Tibial nerve (tissue), 4 donors: ENCODE measurements at regions not wholly inside any gene's neighbourhood (a gene's known extent, or its start where the extent isn't known, plus 50 kb on each side); places are given as distances from the start of the nearest gene placed in this dataset.

ENCODE experiments used
- DNase-seq, 2 donors: peaks; one replicate each; pipeline ENCODE4 v3.0.0-alpha.2; 2019; ENCODE audit warnings: low spot score in 2 of 2
- H3K27ac ChIP-seq, 4 donors: fragments of 200-600 bp; sonication (generic) in 3 of 4; one replicate each; pipeline ENCODE4 v1.5.1; 2017 to 2019; ENCODE audit warnings: mild to moderate bottlenecking in 1 of 4
- H3K27me3 ChIP-seq, 2 donors: fragments of 200-600 bp; sonication (generic) in 1 of 2; one replicate each; pipeline versions ENCODE4 v1.5.1 to v1.6.0; 2017 to 2019
- H3K36me3 ChIP-seq, 3 donors: fragments of 200-600 bp; sonication (generic); one replicate each; pipeline ENCODE4 v1.5.1; 2018 to 2019
- H3K4me1 ChIP-seq, 4 donors: fragments of 200-600 bp; sonication (generic) in 3 of 4; one replicate each; pipeline ENCODE4 v1.5.1; 2017 to 2019
- H3K4me3 ChIP-seq, 4 donors: fragments of 200-600 bp; sonication (generic) in 3 of 4; one replicate each; pipeline ENCODE4 v1.5.1; 2017 to 2019; ENCODE audit warnings: mild to moderate bottlenecking in 1 of 4, moderate library complexity in 1 of 4
- H3K9me3 ChIP-seq, 4 donors: fragments of 200-600 bp; sonication (generic) in 3 of 4; one replicate each; pipeline ENCODE4 v1.5.1; 2017 to 2019
- EP300 ChIP-seq, 2 donors: sonication (generic); formaldehyde crosslinking; IDR thresholded peaks; one replicate each; pipeline ENCODE4 v1.6.1; 2017; ENCODE audit warnings: antibody characterized with exemption in 2 of 2, mild to moderate bottlenecking in 1 of 2
- POLR2A ChIP-seq, 2 donors: fragments of 450-650 bp; IDR thresholded peaks; one replicate each; pipeline ENCODE4 v1.6.1; 2017; ENCODE audit warnings: antibody characterized with exemption in 2 of 2, mild to moderate bottlenecking in 2 of 2, moderate library complexity in 2 of 2
- WGBS, 2 donors: methylation state at CpG; one replicate each; pipeline ENCODE4 v1.1.5; 2018; 5-methylcytosine and 5-hydroxymethylcytosine counted together
- TF ChIP-seq, protein P1 (sequence below), 5 experiments: fragments of 200-600 bp in 3 of 5; fragments of 450-650 bp in 2 of 5; sonication (generic) in 3 of 5; IDR thresholded peaks; one replicate each; pipeline ENCODE4 v1.5.1; 2016 to 2019; ENCODE audit warnings: antibody characterized with exemption in 5 of 5, mild to moderate bottlenecking in 3 of 5, moderate library complexity in 2 of 5

GRCh38 chrX:63439580-63439979 is 88.4 kb upstream of the SPIN4 start:
- Histone ChIP-seq H3K4me3 (no peak overlapping the region), H3K9me3 (peaks cover 0 to 13% (median 0%) of the 10 kb centered on the region in 4 donors), H3K4me1 (no peaks in the 10 kb centered on the region), H3K36me3 (peaks cover 0 to 14% (median 0%) of the 10 kb centered on the region in 3 donors), H3K27ac (no peak overlapping the region), H3K27me3 (no peaks in the 10 kb centered on the region)
- TF ChIP-seq, protein P1, sequence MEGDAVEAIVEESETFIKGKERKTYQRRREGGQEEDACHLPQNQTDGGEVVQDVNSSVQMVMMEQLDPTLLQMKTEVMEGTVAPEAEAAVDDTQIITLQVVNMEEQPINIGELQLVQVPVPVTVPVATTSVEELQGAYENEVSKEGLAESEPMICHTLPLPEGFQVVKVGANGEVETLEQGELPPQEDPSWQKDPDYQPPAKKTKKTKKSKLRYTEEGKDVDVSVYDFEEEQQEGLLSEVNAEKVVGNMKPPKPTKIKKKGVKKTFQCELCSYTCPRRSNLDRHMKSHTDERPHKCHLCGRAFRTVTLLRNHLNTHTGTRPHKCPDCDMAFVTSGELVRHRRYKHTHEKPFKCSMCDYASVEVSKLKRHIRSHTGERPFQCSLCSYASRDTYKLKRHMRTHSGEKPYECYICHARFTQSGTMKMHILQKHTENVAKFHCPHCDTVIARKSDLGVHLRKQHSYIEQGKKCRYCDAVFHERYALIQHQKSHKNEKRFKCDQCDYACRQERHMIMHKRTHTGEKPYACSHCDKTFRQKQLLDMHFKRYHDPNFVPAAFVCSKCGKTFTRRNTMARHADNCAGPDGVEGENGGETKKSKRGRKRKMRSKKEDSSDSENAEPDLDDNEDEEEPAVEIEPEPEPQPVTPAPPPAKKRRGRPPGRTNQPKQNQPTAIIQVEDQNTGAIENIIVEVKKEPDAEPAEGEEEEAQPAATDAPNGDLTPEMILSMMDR (IDR thresholded peaks at IDR 0.05): no peak
- TF ChIP-seq EP300 (IDR thresholded peaks at IDR 0.05) (no peak), POLR2A (IDR thresholded peaks at IDR 0.05) (no peak)
- DNase-seq: no peak
- 94 to 95% methylated on average over 1 of the region's 1 CpG for WGBS, 2 donors

GRCh38 chrX:63436865-63437264 is 85.7 kb upstream of the SPIN4 start:
- no peaks in the 10 kb centered on the region for H3K27me3 ChIP-seq
- no peak overlapping the region for H3K4me3 ChIP-seq
- H3K4me1 ChIP-seq: no peaks in the 10 kb centered on the region
- peaks cover 0 to 8% (median 0%) of the 10 kb centered on the region in 4 donors for H3K9me3 ChIP-seq
- no peak for DNase-seq
- TF ChIP-seq EP300 (IDR thresholded peaks at IDR 0.05): no peak
- no peak for TF ChIP-seq POLR2A (IDR thresholded peaks at IDR 0.05)
- TF ChIP-seq, protein P1 (IDR thresholded peaks at IDR 0.05): no peak
- H3K36me3 ChIP-seq: peaks cover 0 to 12% (median 0%) of the 10 kb centered on the region in 3 donors
- WGBS, 2 donors: 74 to 100% methylated on average over 1 of the region's 1 CpG
- H3K27ac ChIP-seq: no peak overlapping the region

- H3K27me3 ChIP-seq: no peaks in the 10 kb centered on the region
- TF ChIP-seq, protein P1 (IDR thresholded peaks at IDR 0.05): no peak
- no peak for TF ChIP-seq EP300 (IDR thresholded peaks at IDR 0.05)
- TF ChIP-seq POLR2A (IDR thresholded peaks at IDR 0.05): no peak
- H3K4me1 ChIP-seq: no peaks in the 10 kb centered on the region
- peaks cover 0 to 13% (median 0%) of the 10 kb centered on the region in 3 donors for H3K36me3 ChIP-seq
- WGBS, 2 donors: 77 to 78% methylated on average over 4 to 6 of the region's 6 CpGs
- H3K27ac ChIP-seq: no peak overlapping the region
- no peak overlapping the region for H3K4me3 ChIP-seq
- H3K9me3 ChIP-seq: no peaks in the 10 kb centered on the region
- DNase-seq: no peak
Observed at GRCh38 chrX:63434665-63435064, 83.5 kb upstream of the SPIN4 start.

DNA sequence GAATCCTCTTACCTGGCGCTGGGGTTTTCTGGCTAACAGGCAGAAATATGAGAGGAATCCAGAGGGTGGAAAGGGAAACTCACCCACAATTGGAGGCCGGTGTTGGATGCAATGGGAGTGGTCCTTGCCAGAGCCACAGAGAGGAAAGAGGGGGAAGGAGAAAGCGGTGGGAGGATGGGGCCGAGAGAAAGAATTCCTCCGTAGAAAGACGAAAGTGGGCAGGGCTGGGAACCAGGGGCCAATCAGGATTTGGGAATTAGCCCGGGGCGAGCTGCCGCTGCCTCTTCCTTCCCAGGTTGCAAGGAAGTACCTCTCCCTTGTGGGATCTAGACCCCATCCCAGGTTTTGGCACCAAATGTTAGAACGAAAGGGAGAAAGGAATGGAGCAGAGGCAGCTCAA is 83.1 kb upstream of the SPIN4 start:
- TF ChIP-seq EP300 (IDR thresholded peaks at IDR 0.05) (no peak), POLR2A (IDR thresholded peaks at IDR 0.05) (no peak)
- TF ChIP-seq, protein P1 (IDR thresholded peaks at IDR 0.05): no peak
- Histone ChIP-seq H3K4me3 (no peak overlapping the region), H3K27ac (no peak overlapping the region)

DNA sequence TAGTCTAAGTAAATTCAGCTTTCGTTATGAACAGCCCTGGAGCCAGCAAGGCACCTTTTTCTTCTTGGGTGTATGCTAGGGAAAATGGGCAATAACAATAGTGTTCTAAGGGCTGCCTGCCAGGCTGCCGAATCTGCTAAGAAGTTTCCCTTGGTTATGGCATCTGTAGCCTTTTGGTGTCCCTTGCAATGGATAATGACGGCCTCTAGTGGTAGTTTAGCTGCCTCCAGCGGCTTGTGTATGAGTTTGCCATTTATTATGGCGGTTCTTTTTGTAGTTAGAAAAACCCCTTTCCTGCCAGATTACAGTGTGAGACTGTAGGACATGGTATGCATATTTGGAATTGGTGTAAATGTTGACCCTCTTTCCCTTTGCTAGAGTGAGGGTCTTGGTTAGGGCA is 78.9 kb upstream of the SPIN4 start:
- Histone ChIP-seq H3K36me3 (peaks cover 0 to 48% (median 0%) of the 10 kb centered on the region in 3 donors), H3K27me3 (no peaks in the 10 kb centered on the region), H3K9me3 (no peaks in the 10 kb centered on the region), H3K27ac (no peak overlapping the region), H3K4me1 (no peaks in the 10 kb centered on the region), H3K4me3 (no peak overlapping the region)
- WGBS, 2 donors: 63 to 87% methylated on average over 5 of the region's 5 CpGs
- no peak for DNase-seq
- TF ChIP-seq, protein P1 (IDR thresholded peaks at IDR 0.05): no peak
- TF ChIP-seq POLR2A (IDR thresholded peaks at IDR 0.05) (no peak), EP300 (IDR thresholded peaks at IDR 0.05) (no peak)

More for the DNA sequence above, 83.1 kb upstream of the SPIN4 start:
- Histone ChIP-seq H3K27me3 (no peaks in the 10 kb centered on the region), H3K36me3 (peaks cover 0 to 18% (median 0%) of the 10 kb centered on the region in 3 donors), H3K4me1 (no peaks in the 10 kb centered on the region), H3K9me3 (no peaks in the 10 kb centered on the region)
- 84 to 96% methylated on average over 10 of the region's 10 CpGs for WGBS, 2 donors
- DNase-seq: no peak
